ENCODE measurements at regions not wholly inside any gene's neighbourhood (a gene's known extent, or its start where the extent isn't known, plus 50 kb on each side); places are given as distances from the start of the nearest gene placed in this dataset.

DNA sequence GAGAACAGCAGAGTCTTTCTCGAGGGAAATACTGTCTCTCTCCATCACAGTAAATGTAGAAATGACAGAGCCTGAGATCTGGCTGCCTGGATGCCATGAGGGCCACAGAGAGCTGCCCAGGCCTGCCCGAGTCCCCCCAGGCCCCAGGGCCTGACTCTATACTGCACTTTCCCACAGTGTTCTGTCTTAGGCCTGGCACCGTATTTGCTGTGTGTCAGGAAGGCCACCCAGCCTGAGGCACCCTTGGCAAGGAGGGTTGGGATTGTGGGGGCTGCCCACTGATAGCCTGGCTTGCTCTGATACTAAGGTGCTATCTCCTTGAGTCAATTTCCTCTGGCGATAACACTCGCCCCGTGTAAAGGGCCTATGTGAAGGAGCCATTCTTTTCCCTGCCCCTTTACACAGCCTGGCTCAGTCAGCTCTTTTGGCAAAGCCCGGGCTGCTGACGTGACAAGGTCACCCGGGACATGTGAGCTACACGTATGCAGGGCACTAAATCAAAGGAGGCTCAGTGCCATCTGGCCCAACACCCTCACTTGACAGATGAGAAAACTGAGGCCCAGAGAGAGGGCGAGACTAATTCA lies 630.1 kb upstream of the KLF4 start:
- intact Hi-C loops (cut with micrococcal nuclease) (no loop called here), dilution Hi-C loops (cut with HindIII; ENCODE audit: low sequenced_read_pairs, unreplicated experiment) (no loop called here), in situ Hi-C loops (cut with MboI; ENCODE audit: low sequenced_read_pairs) (no loop called here)
- Histone ChIP-seq H4K8ac (ENCODE audit: low read depth in 2 of 2, low read length in 2 of 2) (no peak overlapping the region), H4K5ac (ENCODE audit: low read depth, low read length) (no peak overlapping the region), H4K91ac (ENCODE audit: insufficient read depth, low read depth, low read length) (no peak overlapping the region), H2AK5ac (ENCODE audit: low read depth, low read length) (no peak overlapping the region), H3K56ac (ENCODE audit: extremely low read depth, insufficient read depth, low read length) (no peak overlapping the region), H2BK20ac (ENCODE audit: low read depth, low read length) (no peak overlapping the region), H3K18ac (ENCODE audit: low read depth, low read length) (no peak overlapping the region), H3K14ac (replicated peaks; ENCODE audit: low read depth, low read length) (no peak overlapping the region), H4K20me1 (ENCODE audit: insufficient read depth, low read length) (no peaks in the 10 kb centered on the region), H3K4ac (ENCODE audit: low read depth, low read length) (no peak overlapping the region), H3K9me3 (ENCODE audit: control insufficient read depth, insufficient read depth, low read length) (no peaks in the 10 kb centered on the region), H3K4me3 (ENCODE audit: insufficient read depth, low read depth, low read length) (no peak overlapping the region), H2BK5ac (ENCODE audit: low read depth, low read length, poor library complexity, severe bottlenecking) (no peak overlapping the region), H2BK120ac (ENCODE audit: low read depth, low read length) (no peak overlapping the region), H3K36me3 (ENCODE audit: control insufficient read depth, insufficient read depth, low read length) (no peaks in the 10 kb centered on the region), H3K27ac (ENCODE audit: insufficient read depth, low read length) (no peak overlapping the region), H2AK9ac (replicated peaks; ENCODE audit: low read depth, low read length, poor library complexity) (no peak overlapping the region), H2BK15ac (ENCODE audit: low read depth, low read length) (no peak overlapping the region), H2AFZ (replicated peaks; ENCODE audit: low read length, poor library complexity) (no peak overlapping the region), H3K79me1 (ENCODE audit: low read depth in 1 of 2, low read length in 2 of 2) (no peaks in the 10 kb centered on the region), H3K27me3 (ENCODE audit: control insufficient read depth, insufficient read depth, low read length) (no peaks in the 10 kb centered on the region), H3K4me2 (ENCODE audit: low read depth, low read length) (no peak overlapping the region), H3K23ac (ENCODE audit: low read depth, low read length) (no peak overlapping the region), H3K4me1 (ENCODE audit: control insufficient read depth, insufficient read depth, low read length) (no peaks in the 10 kb centered on the region), H3K9ac (ENCODE audit: low read depth, low read length) (no peak overlapping the region), H3K9me1 (ENCODE audit: insufficient read depth, low read length) (no peaks in the 10 kb centered on the region)
- BruUV-seq (replicated peaks): no TSS peak
- TF ChIP-seq RCOR1 (IDR thresholded peaks at IDR 0.05; ENCODE audit: insufficient replicate concordance, low read length) (no peak), FOS (IDR thresholded peaks at IDR 0.05; ENCODE audit: low read depth, low read length) (no peak), POLR2A (IDR thresholded peaks at IDR 0.05; ENCODE audit: low read depth, low read length) (no peak)
- DNase-seq: no peak
- CTCF ChIA-PET: no interaction called here
- WGBS, 2 experiments (ENCODE audit: extremely low coverage in 2 of 2, insufficient read length in 1 of 2): 40% methylated on average over 3 of the region's 11 CpGs; no CpG with 5 or more reads in 1 of the 2 experiments
- POLR2A ChIA-PET (ENCODE audit: unreplicated experiment): no interaction called here
- no peak for ATAC-seq (ENCODE audit: low read depth)
